NOMO-1 treated with DMSO at 0.1 percent for 48 hours (cell line): ENCODE measurements at regions not wholly inside any gene's neighbourhood (a gene's known extent, or its start where the extent isn't known, plus 50 kb on each side); places are given as distances from the start of the nearest gene placed in this dataset.
A peak's percentile ranks its signal among the peaks of the same experiment; 100 is the strongest.
"Not testable (repeated sequence)": the region's sequence is repeated elsewhere in the genome, so short reads cannot be mapped to it uniquely, and the experiment has no call there.

ENCODE experiments used
- DNase-seq: peaks from one replicate; lab custom pipeline; 2025; ENCODE audit not compliant: unreplicated experiment; lab: John Stamatoyannopoulos, UW

GRCh38 chr16:35564148-35564547 is 2104.7 kb downstream of the TP53TG3F start:
- DNase-seq, result no peak

GRCh38 chr16:35564889-35565288 is 2105.5 kb downstream of the TP53TG3F start:
- DNase-seq, result no peak

- DNase-seq, result no peak
Observed at GRCh38 chr16:35565626-35566025, 2106.2 kb downstream of the TP53TG3F start.

GRCh38 chr16:35569413-35569812 is 2110.0 kb downstream of the TP53TG3F start:
- DNase-seq, result no peak

- DNase-seq, result peak; percentile 51
Observed at GRCh38 chr16:35570946-35571345, 2111.5 kb downstream of the TP53TG3F start.

- DNase-seq, result no peak
Observed at GRCh38 chr16:35572186-35572585, 2112.8 kb downstream of the TP53TG3F start.

- no peak for DNase-seq
Observed at GRCh38 chr16:35573407-35573806, 2114.0 kb downstream of the TP53TG3F start.

- no peak for DNase-seq
Observed at GRCh38 chr16:35574011-35574410, 2114.6 kb downstream of the TP53TG3F start.

- no peak for DNase-seq
Observed at GRCh38 chr16:35574454-35575431, 2115.3 kb downstream of the TP53TG3F start.

GRCh38 chr16:35575432-35575821 is 2116.0 kb downstream of the TP53TG3F start:
- DNase-seq, result no peak

- DNase-seq, result no peak
Observed at GRCh38 chr16:35585411-35585810, 2126.0 kb downstream of the TP53TG3F start.

- DNase-seq, result peak; percentile 17
Observed at GRCh38 chr16:35590913-35591312, 2131.5 kb downstream of the TP53TG3F start.

- DNase-seq, result no peak
Observed at GRCh38 chr16:35596467-35596866, 2137.1 kb downstream of the TP53TG3F start.

- DNase-seq, result peak; percentile 90
Observed at GRCh38 chr16:35598696-35599332, 2139.4 kb downstream of the TP53TG3F start.

- no peak for DNase-seq
Observed at GRCh38 chr16:35599429-35600160, 2140.2 kb downstream of the TP53TG3F start.

GRCh38 chr16:35600161-35600555 is 2140.7 kb downstream of the TP53TG3F start:
- DNase-seq, result peak; percentile 11

- DNase-seq, result no peak
Observed at GRCh38 chr16:35602116-35602515, 2142.7 kb downstream of the TP53TG3F start.

- DNase-seq, result not testable (repeated sequence)
Observed at GRCh38 chr16:35603371-35603770, 2144.0 kb downstream of the TP53TG3F start.

- no peak for DNase-seq
Observed at GRCh38 chr16:35605921-35606320, 2146.5 kb downstream of the TP53TG3F start.

GRCh38 chr16:35614883-35615282 is 2155.5 kb downstream of the TP53TG3F start:
- not testable (repeated sequence) for DNase-seq

- not testable (repeated sequence) for DNase-seq
Observed at GRCh38 chr16:35619176-35619575, 2159.8 kb downstream of the TP53TG3F start.
